HCT116 (cell line): ENCODE measurements at regions not wholly inside any gene's neighbourhood (a gene's known extent, or its start where the extent isn't known, plus 50 kb on each side); places are given as distances from the start of the nearest gene placed in this dataset.

ENCODE experiments used
- ATAC-seq: fragments of 200-7000 bp; cut with Tn5 transposase; 2 replicates; pipeline ENCODE4 v1.9.1; 2020; ENCODE audit warnings: mild to moderate bottlenecking, moderate library complexity
- BruUV-seq: library from RNA; stranded (reverse); fragments of 400-500 nt; replicated peaks from 2 replicates; lab custom pipeline; 2021; lab: Mats Ljungman, UMichigan
- CTCF ChIA-PET: fragments of 300-600 bp; sonication (Branson Sonifier 250); formaldehyde crosslinking; loops from one replicate; lab custom pipeline; 2021; ENCODE audit warnings: antibody characterized with exemption; lab: Charles Lee
- POLR2A ChIA-PET: fragments of 300-600, 350-600 bp; sonication (Branson Sonifier 250); formaldehyde crosslinking; loops from one replicate; lab custom pipeline; 2021; ENCODE audit warnings: antibody characterized with exemption; lab: Charles Lee
- RAD21 ChIA-PET, 2 experiments: fragments of 300-600 bp; sonication (Branson Sonifier 250); formaldehyde crosslinking; loops; one replicate each; lab custom pipeline; 2023; ENCODE audit warnings: low total read pairs in 2 of 2; ENCODE audit not compliant: uncharacterized antibody in 2 of 2, unreplicated experiment in 2 of 2, low non-redundant PET in 1 of 2; lab: Charles Lee
- DNase-seq: peaks from one replicate; pipeline ENCODE4 v3.0.0-alpha.2; 2010; ENCODE audit warnings: low read depth, low spot score
- H2AFZ ChIP-seq: fragments of 200-600 bp; shearing (Covaris generic), sonication (generic); 2 replicates; pipeline ENCODE4 v1.6.1; 2017; ENCODE audit warnings: low read depth, mixed run types, mixed read lengths, antibody characterized with exemption, low read length; ENCODE audit not compliant: poor library complexity, severe bottlenecking
- H3K27ac ChIP-seq: 2 replicates; pipeline ENCODE4 v1.5.1; 2012; ENCODE audit warnings: low read depth, low read length
- H3K27me3 ChIP-seq: fragments of 200-600 bp; sonication (generic); 2 replicates; pipeline ENCODE4 v1.6.1; 2016; ENCODE audit warnings: mixed run types, low read length, mixed read lengths; ENCODE audit not compliant: insufficient read depth
- H3K36me3 ChIP-seq, 2 experiments: fragments of 200-500 bp in 1 of 2; fragments of 200-600 bp in 1 of 2; sonication (Bioruptor generic) in 1 of 2; sonication (generic) in 1 of 2; 2 replicates each; pipeline versions ENCODE4 v1.5.1 to v1.6.1; 2014 to 2016; ENCODE audit warnings: low read length in 2 of 2, inconsistent platforms in 1 of 2, mixed read lengths in 1 of 2, mixed run types in 1 of 2; ENCODE audit not compliant: insufficient read depth in 2 of 2, control insufficient read depth in 1 of 2
- H3K4me1 ChIP-seq, 2 experiments: fragments of 200-600 bp in 1 of 2; sonication (generic) in 1 of 2; 2 replicates each; pipeline versions ENCODE4 v1.5.1 to v1.6.1; 2012 to 2017; ENCODE audit warnings: low read length in 2 of 2, inconsistent platforms in 1 of 2, mild to moderate bottlenecking in 1 of 2, mixed read lengths in 1 of 2, mixed run types in 1 of 2, moderate library complexity in 1 of 2; ENCODE audit not compliant: insufficient read depth in 2 of 2, control insufficient read depth in 1 of 2
- H3K4me2 ChIP-seq: fragments of 200-600 bp; sonication (generic); 2 replicates; pipeline ENCODE4 v1.6.1; 2017; ENCODE audit warnings: mixed run types, low read length, mixed read lengths
- H3K4me3 ChIP-seq, 2 experiments: fragments of 200-600 bp in 1 of 2; sonication (generic) in 1 of 2; replicated peaks in 1 of 2; 2 replicates each; pipeline ENCODE4 v1.5.1; 2011 to 2016; ENCODE audit warnings: low read length in 2 of 2, control low read depth in 1 of 2, low read depth in 1 of 2, mild to moderate bottlenecking in 1 of 2, mixed read lengths in 1 of 2, mixed run types in 1 of 2
- H3K79me2 ChIP-seq: fragments of 200-600 bp; sonication (generic); 2 replicates; pipeline ENCODE4 v1.6.1; 2017; ENCODE audit warnings: mild to moderate bottlenecking, mixed run types, low read length, moderate library complexity, mixed read lengths; ENCODE audit not compliant: insufficient read depth
- H3K9ac ChIP-seq: fragments of 200-600 bp; sonication (generic); 2 replicates; pipeline ENCODE4 v1.6.1; 2016; ENCODE audit warnings: low read length, mixed read lengths
- H3K9me2 ChIP-seq: fragments of 200-600 bp; sonication (generic), shearing (Covaris generic); 2 replicates; pipeline ENCODE4 v1.6.1; 2017; ENCODE audit warnings: mixed run types, mild to moderate bottlenecking, moderate library complexity; ENCODE audit not compliant: insufficient read depth
- H3K9me3 ChIP-seq, 2 experiments: fragments of 200-500 bp in 1 of 2; fragments of 200-600 bp in 1 of 2; sonication (Bioruptor generic) in 1 of 2; sonication (generic) in 1 of 2; 2 replicates each; pipeline ENCODE4 v1.6.1; 2014 to 2017; ENCODE audit warnings: low read length in 2 of 2, mixed read lengths in 2 of 2, inconsistent platforms in 1 of 2, low read depth in 1 of 2, mild to moderate bottlenecking in 1 of 2, mixed run types in 1 of 2, moderate library complexity in 1 of 2; ENCODE audit not compliant: control insufficient read depth in 1 of 2, insufficient read depth in 1 of 2
- H4K20me1 ChIP-seq: fragments of 200-600 bp; sonication (generic), shearing (Covaris generic); 2 replicates; pipeline ENCODE4 v1.6.1; 2017; ENCODE audit warnings: mixed run types, mild to moderate bottlenecking, moderate library complexity; ENCODE audit not compliant: insufficient read depth
- FOSL1 ChIP-seq: IDR thresholded peaks from 2 replicates; pipeline ENCODE4 v1.6.1; 2012; ENCODE audit warnings: low read depth
- SRF ChIP-seq: IDR thresholded peaks from 2 replicates; pipeline ENCODE4 v1.6.1; 2012; ENCODE audit warnings: low read depth
- YY1 ChIP-seq: IDR thresholded peaks from 2 replicates; pipeline ENCODE4 v1.6.1; 2011; ENCODE audit warnings: low read length, low read depth, moderate library complexity, mild to moderate bottlenecking; ENCODE audit not compliant: insufficient replicate concordance; ENCODE audit errors: extremely low read depth
- intact Hi-C: fragments of 100-400 bp; cut with micrococcal nuclease; formaldehyde crosslinking; loops from 2 replicates; pipeline ENCODE4 v1.10.0; 2022
- TF ChIP-seq, protein P1 (sequence below): IDR thresholded peaks from 2 replicates; pipeline ENCODE4 v1.6.1; 2012; ENCODE audit warnings: low read depth
- TF ChIP-seq, protein P2 (sequence below), 3 experiments: fragments of 200-600 bp in 1 of 3; sonication (generic) in 1 of 3; IDR thresholded peaks in 2 of 3; conservative IDR thresholded peaks in 1 of 3; 2 replicates each; pipeline ENCODE4 v1.5.1; 2012 to 2017; ENCODE audit warnings: low read depth in 2 of 3, low read length in 2 of 3, antibody characterized with exemption in 1 of 3, borderline replicate concordance in 1 of 3, control low read depth in 1 of 3, mild to moderate bottlenecking in 1 of 3, mixed read lengths in 1 of 3, mixed run types in 1 of 3, moderate library complexity in 1 of 3; ENCODE audit not compliant: insufficient read depth in 1 of 3
- TF ChIP-seq, protein P3 (sequence below): IDR thresholded peaks from 2 replicates; pipeline ENCODE4 v1.6.1; 2011; ENCODE audit warnings: mild to moderate bottlenecking, low read length, moderate library complexity; ENCODE audit not compliant: insufficient replicate concordance; ENCODE audit errors: extremely low read depth

DNA sequence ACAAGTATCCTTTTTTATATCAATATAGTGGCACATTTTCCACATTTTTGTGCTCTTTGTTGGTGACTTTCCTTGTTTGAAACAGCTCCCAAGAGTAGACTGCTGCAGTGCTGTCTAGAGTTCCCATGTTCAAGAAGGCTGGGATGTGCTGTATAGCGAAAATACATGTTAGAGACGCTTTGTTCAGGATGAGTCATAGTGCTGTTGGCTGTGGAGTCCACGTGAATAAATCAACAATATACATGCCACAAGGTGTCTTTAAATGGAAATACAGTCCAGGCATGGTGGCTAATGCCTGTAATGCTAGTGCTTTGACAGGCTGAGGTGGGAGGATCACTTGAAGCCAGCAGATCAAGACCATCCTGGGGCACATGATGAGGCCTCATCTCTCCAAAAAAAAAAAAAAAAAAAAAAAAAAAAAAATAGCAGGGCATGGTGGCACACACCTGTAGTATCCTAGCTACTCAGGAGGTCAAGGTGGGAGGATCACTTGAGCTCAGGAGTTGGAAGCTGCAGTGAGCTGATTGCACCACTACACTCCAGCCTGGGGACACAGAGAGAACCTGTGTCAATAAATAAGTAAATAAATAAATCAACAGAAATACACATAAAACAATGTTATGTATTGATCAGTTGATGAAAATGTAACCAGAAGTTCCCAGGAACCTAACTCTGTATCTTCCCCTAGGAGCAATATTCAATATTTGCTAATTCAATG lies 256.8 kb upstream of the STS start:
- ChIA-PET POLR2A (no interaction called here), CTCF (no interaction called here), RAD21 (no interaction called here)
- Histone ChIP-seq H3K79me2 (no peaks in the 10 kb centered on the region), H3K4me2 (no peak overlapping the region), H3K27me3 (no peaks in the 10 kb centered on the region), H3K9ac (no peak overlapping the region), H3K27ac (no peak overlapping the region), H3K36me3 (no peaks in the 10 kb centered on the region), H4K20me1 (no peaks in the 10 kb centered on the region), H3K9me2 (no peaks in the 10 kb centered on the region), H3K4me3 (no peak overlapping the region), H2AFZ (no peak overlapping the region), H3K9me3 (no peaks in the 10 kb centered on the region), H3K4me1 (no peaks in the 10 kb centered on the region)
- ATAC-seq, result no peak
- intact Hi-C loops, result no loop called here
- TF ChIP-seq, protein P1, sequence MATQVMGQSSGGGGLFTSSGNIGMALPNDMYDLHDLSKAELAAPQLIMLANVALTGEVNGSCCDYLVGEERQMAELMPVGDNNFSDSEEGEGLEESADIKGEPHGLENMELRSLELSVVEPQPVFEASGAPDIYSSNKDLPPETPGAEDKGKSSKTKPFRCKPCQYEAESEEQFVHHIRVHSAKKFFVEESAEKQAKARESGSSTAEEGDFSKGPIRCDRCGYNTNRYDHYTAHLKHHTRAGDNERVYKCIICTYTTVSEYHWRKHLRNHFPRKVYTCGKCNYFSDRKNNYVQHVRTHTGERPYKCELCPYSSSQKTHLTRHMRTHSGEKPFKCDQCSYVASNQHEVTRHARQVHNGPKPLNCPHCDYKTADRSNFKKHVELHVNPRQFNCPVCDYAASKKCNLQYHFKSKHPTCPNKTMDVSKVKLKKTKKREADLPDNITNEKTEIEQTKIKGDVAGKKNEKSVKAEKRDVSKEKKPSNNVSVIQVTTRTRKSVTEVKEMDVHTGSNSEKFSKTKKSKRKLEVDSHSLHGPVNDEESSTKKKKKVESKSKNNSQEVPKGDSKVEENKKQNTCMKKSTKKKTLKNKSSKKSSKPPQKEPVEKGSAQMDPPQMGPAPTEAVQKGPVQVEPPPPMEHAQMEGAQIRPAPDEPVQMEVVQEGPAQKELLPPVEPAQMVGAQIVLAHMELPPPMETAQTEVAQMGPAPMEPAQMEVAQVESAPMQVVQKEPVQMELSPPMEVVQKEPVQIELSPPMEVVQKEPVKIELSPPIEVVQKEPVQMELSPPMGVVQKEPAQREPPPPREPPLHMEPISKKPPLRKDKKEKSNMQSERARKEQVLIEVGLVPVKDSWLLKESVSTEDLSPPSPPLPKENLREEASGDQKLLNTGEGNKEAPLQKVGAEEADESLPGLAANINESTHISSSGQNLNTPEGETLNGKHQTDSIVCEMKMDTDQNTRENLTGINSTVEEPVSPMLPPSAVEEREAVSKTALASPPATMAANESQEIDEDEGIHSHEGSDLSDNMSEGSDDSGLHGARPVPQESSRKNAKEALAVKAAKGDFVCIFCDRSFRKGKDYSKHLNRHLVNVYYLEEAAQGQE, result no peak
- TF ChIP-seq YY1 (no peak), FOSL1 (no peak), SRF (no peak)
- TF ChIP-seq, protein P2, sequence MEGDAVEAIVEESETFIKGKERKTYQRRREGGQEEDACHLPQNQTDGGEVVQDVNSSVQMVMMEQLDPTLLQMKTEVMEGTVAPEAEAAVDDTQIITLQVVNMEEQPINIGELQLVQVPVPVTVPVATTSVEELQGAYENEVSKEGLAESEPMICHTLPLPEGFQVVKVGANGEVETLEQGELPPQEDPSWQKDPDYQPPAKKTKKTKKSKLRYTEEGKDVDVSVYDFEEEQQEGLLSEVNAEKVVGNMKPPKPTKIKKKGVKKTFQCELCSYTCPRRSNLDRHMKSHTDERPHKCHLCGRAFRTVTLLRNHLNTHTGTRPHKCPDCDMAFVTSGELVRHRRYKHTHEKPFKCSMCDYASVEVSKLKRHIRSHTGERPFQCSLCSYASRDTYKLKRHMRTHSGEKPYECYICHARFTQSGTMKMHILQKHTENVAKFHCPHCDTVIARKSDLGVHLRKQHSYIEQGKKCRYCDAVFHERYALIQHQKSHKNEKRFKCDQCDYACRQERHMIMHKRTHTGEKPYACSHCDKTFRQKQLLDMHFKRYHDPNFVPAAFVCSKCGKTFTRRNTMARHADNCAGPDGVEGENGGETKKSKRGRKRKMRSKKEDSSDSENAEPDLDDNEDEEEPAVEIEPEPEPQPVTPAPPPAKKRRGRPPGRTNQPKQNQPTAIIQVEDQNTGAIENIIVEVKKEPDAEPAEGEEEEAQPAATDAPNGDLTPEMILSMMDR (IDR thresholded peaks at IDR 0.05 in 2 of 3, conservative IDR thresholded peaks at IDR 0.05 in 1 of 3; ENCODE audit: borderline replicate concordance in 1 of 3, insufficient read depth in 1 of 3, low read depth in 2 of 3, low read length in 2 of 3), result no peak
- TF ChIP-seq, protein P3, sequence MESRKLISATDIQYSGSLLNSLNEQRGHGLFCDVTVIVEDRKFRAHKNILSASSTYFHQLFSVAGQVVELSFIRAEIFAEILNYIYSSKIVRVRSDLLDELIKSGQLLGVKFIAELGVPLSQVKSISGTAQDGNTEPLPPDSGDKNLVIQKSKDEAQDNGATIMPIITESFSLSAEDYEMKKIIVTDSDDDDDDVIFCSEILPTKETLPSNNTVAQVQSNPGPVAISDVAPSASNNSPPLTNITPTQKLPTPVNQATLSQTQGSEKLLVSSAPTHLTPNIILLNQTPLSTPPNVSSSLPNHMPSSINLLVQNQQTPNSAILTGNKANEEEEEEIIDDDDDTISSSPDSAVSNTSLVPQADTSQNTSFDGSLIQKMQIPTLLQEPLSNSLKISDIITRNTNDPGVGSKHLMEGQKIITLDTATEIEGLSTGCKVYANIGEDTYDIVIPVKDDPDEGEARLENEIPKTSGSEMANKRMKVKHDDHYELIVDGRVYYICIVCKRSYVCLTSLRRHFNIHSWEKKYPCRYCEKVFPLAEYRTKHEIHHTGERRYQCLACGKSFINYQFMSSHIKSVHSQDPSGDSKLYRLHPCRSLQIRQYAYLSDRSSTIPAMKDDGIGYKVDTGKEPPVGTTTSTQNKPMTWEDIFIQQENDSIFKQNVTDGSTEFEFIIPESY, result no peak
- no TSS peak for BruUV-seq
- DNase-seq, result no peak
